GM18508 (cell line): ENCODE measurements at regions not wholly inside any gene's neighbourhood (a gene's known extent, or its start where the extent isn't known, plus 50 kb on each side); places are given as distances from the start of the nearest gene placed in this dataset.

Experiments used
- ATAC-seq: cut with Tn5 transposase; IDR thresholded peaks from one replicate; pipeline ENCODE4 v1.9.1; 2021; ENCODE audit warnings: moderate number of reproducible peaks; ENCODE audit not compliant: insufficient read depth, unreplicated experiment

DNA sequence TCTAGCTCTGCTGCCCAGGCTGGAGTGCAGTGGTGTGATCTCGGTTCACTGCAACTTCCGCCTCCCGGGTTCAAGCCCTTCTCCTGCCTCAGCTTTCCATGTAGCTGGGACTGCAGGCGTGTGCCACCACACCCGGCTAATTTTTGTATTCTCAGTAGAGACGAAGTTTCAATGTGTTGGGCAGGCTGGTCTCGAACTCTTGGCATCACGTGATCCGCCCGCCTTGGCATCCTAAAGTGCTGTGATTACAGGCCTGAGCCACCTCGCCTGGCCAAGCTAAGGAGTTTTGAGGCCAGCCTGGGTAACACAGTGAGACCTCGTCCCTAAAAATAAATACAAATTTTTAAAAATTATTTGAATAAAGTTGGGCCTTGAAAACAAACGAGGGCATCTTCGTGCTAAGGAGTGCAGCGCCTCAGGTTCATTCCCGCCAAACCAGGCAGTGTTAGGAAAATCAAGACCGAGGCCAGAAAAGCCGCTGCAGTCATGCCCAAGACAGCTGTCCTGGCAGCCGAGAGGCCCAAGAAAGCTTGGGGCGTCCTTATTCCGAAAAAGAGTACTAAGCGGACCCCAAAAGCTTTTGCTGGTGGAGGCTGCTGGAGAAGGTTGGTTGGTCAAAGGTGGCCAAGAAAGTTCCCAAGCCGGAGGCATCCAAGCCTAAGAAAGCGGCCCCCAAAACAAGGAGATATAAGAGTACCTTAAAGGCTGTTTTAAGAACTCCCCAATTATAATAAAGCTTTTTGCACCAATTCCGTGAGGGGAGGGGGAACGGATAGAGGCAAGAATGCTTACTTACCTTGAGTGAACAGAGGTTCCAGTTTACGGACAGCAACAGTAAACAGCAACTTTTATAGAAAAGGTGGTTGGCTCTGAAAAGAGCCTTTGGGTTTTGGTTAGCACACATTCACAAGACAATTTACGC is 109.0 kb downstream of the HFE start:
- ATAC-seq, result no peak

DNA sequence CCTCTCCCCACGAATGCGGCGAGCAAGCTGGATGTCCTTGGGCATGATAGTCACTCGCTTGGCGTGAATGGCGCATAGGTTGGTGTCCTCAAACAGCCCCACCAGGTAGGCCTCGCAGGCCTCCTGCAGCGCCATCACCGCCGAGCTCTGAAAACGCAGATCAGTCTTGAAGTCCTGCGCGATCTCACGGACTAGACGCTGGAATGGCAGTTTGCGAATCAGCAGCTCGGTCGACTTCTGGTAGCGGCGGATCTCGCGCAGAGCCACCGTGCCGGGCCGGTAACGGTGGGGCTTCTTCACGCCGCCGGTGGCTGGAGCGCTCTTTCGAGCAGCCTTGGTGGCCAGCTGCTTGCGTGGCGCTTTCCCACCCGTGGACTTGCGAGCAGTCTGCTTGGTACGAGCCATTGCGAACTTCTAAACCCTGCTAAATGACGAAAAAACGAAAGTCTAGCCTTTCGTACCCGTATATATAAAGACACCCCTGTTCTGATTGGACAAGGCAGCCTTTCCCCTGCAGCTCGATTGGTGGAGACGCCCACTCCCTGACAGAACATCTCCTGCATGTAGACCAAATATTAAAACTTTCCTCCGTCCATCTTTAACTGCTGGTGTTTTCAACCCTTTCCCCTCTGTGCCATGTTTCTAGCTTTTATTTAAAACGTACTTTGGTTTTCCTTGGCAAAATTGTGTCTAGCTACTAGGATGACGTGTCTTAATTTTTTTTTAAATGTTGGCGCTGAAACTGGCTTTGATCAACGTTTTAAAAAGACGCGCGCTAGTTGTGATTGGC is 109.8 kb downstream of the HFE start:
- peak; percentile 28 for ATAC-seq

DNA sequence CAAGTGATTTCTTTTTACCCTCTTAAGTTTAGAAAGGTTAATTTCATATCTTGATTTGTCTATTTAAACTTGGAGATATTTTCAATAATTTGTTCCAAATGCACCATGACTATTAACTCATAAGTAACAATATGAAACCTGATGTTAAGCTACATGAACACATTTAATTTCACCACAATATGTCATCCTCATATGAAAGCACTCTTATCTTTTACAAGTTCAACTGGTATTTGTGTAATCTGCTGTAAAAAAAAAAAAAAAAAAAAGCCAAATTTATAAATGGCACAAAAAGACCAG is 110.4 kb downstream of the HFE start:
- ATAC-seq, result no peak

DNA sequence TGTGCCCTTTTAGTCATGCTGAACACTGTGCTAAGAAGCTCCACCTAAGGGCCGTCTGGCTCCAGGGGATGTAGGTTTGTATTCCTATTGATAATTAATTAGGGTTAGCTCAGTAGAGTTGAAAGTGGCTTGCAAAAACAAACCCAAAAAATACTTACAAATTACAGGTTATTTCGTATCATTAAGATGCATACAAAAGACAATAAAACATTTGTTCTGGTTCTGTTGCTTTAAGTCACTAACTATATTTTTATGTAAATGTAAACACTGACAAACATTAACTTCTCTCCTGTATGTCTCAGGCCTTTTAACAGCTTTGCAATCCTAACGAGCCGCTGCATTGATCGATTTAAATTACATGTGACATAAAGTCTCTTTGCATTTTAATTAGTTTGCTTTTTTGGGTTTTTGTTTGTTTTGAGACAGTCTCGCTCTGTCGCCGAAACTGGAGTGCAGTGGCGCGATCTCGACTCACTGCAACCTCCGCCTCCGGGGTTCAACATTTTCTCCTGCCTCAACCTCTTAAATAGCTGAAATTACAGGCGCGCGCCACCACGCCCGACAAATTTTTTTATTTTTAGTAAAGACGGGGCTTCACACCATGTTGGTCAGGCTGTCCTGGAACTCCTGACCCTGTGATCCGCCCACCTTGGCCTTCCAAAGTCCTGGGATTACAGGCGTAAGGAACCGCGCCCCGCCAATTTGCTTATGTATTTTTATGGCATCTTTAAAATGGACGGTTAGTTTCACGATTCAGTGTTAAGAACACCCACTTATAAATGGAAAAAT is 110.9 kb downstream of the HFE start:
- ATAC-seq, result no peak

DNA sequence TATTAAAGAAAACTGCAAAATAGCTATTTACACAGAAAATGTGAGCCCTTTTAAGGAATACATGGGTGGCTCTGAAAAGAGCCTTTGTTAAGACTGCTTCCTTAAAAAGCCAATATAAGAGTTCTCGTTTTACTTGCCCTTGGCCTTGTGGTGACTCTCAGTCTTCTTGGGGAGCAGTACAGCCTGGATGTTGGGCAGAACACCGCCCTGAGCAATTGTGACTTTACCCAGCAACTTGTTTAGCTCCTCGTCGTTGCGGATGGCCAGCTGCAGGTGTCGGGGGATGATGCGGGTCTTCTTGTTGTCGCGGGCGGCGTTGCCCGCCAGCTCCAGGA is 111.5 kb downstream of the HFE start:
- ATAC-seq, result no peak

GRCh38 chr6:26199057-26199772 is 112.0 kb downstream of the HFE start:
- peak; percentile 38 for ATAC-seq

GRCh38 chr6:26199773-26200764 is 112.8 kb downstream of the HFE start:
- ATAC-seq, result no peak

- ATAC-seq, result no peak
These were observed 113.9 kb downstream of the HFE start for GRCh38 chr6:26200918-26201721.

GRCh38 chr6:26202201-26202611 is 115.0 kb downstream of the HFE start:
- no peak for ATAC-seq

DNA sequence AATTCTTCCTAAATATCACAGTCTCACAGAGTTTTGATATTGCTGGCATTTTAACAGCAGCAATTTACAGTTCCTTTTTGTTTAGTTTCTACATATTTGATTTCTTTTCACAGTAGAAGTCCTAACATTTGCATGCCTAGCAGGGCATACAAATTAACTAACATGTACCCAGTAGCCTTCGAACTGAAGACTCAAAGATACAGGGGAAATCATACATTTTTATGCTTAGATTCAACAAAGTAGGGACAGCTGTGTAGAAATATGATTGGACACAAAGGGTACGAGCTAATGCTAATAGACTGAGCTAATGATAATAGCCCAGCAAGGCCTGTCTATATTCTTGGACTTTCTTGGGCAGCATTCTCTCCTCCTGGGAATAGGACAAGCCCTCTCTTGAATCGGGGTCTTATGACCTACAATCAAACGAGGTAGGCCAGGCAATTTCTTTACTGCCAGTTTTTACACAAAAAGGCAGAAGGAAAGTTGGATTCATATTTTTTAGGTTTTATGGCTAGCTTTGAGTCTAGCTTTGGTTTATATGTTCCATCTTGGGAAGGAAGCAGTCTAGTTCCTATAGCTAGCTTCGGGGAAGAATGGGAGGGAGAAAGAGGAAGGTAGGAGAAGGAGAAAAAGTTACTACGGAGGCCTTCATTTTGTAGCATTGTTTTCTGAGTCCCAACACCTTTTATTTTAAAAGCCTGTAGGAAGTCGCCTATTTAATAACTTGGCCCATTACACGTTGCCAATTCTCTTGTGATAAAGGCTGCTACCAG is 115.8 kb downstream of the HFE start:
- no peak for ATAC-seq

GRCh38 chr6:26204332-26205160 is 117.3 kb downstream of the HFE start:
- no peak for ATAC-seq

GRCh38 chr6:26205161-26205624 is 118.0 kb downstream of the HFE start:
- no peak for ATAC-seq

DNA sequence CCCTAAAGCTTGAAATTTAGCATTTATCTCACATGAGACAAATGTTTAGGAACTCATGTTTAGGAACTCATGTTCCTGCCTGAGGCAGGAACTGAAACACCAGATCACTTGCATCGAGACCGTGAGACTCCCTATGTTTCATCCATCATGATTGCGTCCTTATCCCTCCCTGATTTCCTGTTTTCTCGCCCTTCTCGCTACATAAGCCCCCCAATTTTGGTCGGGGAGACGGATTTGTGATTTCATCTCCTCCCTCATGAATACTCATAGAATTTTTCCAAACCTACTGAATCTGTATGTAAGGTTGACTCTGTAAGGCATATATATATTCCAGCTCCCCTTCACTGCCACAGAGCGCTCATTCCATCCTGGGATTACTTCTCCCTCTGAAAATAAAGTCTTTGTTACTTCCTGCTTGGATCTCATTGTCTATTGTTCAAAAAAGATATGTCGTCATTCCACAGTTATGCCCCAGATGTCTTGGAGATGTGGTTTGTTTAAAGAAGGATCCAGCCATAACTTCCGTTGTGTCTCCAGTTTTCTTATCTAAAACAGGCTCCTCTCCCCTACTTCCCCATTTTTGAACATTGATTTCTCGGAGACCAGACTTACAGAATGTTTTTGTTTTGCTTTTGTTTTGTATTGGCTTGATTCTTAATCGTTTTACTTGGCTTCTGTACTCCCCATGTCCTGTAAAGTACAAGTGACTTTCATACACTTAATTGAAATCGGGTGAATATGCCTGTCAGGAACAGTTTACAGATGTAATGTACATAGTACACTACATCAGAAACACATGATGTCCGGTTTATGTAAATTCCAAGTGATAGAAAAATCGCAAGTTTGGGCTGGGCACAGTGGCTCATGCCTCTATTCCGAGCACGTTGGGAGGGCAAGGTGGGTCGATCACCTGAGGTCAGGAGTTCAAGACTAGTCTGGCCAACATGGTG is 118.7 kb downstream of the HFE start:
- no peak for ATAC-seq

- ATAC-seq, result no peak
These were observed 119.9 kb downstream of the HFE start for GRCh38 chr6:26206868-26207801.

DNA sequence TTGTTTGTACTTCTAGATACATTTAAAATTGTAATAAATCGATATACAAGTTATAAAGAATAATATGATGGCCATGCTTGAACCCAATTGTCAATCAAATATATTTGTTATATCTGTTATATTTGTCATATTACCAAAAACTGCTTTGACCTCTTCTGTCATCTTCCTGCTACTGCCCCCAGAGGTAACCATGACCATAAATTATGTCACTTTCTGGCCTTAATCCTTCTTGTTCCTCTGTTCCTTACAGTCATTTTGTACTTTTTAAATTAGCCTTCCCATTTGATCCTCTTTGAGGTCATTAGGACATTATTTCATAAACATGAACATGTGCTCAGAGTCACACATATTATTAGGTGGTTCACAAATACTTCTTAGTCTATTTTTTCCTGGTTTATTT is 124.7 kb downstream of the HFE start:
- no peak for ATAC-seq
